ENCODE measurements at regions not wholly inside any gene's neighbourhood (a gene's known extent, or its start where the extent isn't known, plus 50 kb on each side); places are given as distances from the start of the nearest gene placed in this dataset.

- TF ChIP-seq ISL1 (CRISPR knock-in tag; IDR thresholded peaks at IDR 0.05) (no peak), PPARA (CRISPR knock-in tag; IDR thresholded peaks at IDR 0.05; ENCODE audit: borderline replicate concordance) (no peak), ARNTL (CRISPR knock-in tag; IDR thresholded peaks at IDR 0.05; ENCODE audit: borderline replicate concordance, low read depth) (no peak), SNAI2 (CRISPR knock-in tag; IDR thresholded peaks at IDR 0.05) (no peak), PATZ1 (CRISPR knock-in tag; IDR thresholded peaks at IDR 0.05; ENCODE audit: borderline replicate concordance) (no peak)
- peak; percentile 48; the same call in 1 of the 3 replicates for ATAC-seq
Observed at GRCh38 chr20:17833036-17833674, 133.4 kb downstream of the BANF2 start.

- TF ChIP-seq SNAI2 (CRISPR knock-in tag; IDR thresholded peaks at IDR 0.05) (no peak), ZNF70 (CRISPR knock-in tag; IDR thresholded peaks at IDR 0.05) (no peak), OSR1 (CRISPR knock-in tag; IDR thresholded peaks at IDR 0.05) (no peak), POU6F1 (CRISPR knock-in tag; IDR thresholded peaks at IDR 0.05; ENCODE audit: borderline replicate concordance, low read depth) (no peak), ZC3H10 (CRISPR knock-in tag; IDR thresholded peaks at IDR 0.05) (no peak), PATZ1 (CRISPR knock-in tag; IDR thresholded peaks at IDR 0.05; ENCODE audit: borderline replicate concordance) (no peak)
- no peak for ATAC-seq
Observed at GRCh38 chr20:17832236-17832915, 132.6 kb downstream of the BANF2 start.

- no peak for ATAC-seq
- TF ChIP-seq CREB5 (CRISPR knock-in tag; IDR thresholded peaks at IDR 0.05; ENCODE audit: low read depth) (no peak), PPARA (CRISPR knock-in tag; IDR thresholded peaks at IDR 0.05; ENCODE audit: borderline replicate concordance) (no peak), POU6F1 (CRISPR knock-in tag; IDR thresholded peaks at IDR 0.05; ENCODE audit: borderline replicate concordance, low read depth) (no peak), ARNTL (CRISPR knock-in tag; IDR thresholded peaks at IDR 0.05; ENCODE audit: borderline replicate concordance, low read depth) (no peak), PATZ1 (CRISPR knock-in tag; IDR thresholded peaks at IDR 0.05; ENCODE audit: borderline replicate concordance) (no peak), ZFP3 (CRISPR knock-in tag; IDR thresholded peaks at IDR 0.05) (no peak), GLIS3 (CRISPR knock-in tag; IDR thresholded peaks at IDR 0.05) (no peak), ZFP30 (CRISPR knock-in tag; IDR thresholded peaks at IDR 0.05) (no peak), RARB (CRISPR knock-in tag; IDR thresholded peaks at IDR 0.05) (no peak), ZNF70 (CRISPR knock-in tag; IDR thresholded peaks at IDR 0.05) (no peak), CSDC2 (CRISPR knock-in tag; IDR thresholded peaks at IDR 0.05) (no peak), ZNF8 (CRISPR knock-in tag; IDR thresholded peaks at IDR 0.05) (no peak), ZC3H10 (CRISPR knock-in tag; IDR thresholded peaks at IDR 0.05) (no peak), OSR1 (CRISPR knock-in tag; IDR thresholded peaks at IDR 0.05) (no peak), TCF4 (CRISPR knock-in tag; IDR thresholded peaks at IDR 0.05; ENCODE audit: borderline replicate concordance) (no peak), CSRNP3 (CRISPR knock-in tag; IDR thresholded peaks at IDR 0.05) (no peak), TSHZ2 (CRISPR knock-in tag; IDR thresholded peaks at IDR 0.05) (no peak), ZNF565 (CRISPR knock-in tag; conservative IDR thresholded peaks at IDR 0.05; ENCODE audit: low read depth) (no peak)
Observed at GRCh38 chr20:17828598-17829144, 128.9 kb downstream of the BANF2 start.

All from SK-N-SH treated with all-trans-retinoic acid at 6 μM for 48 hours (cell line).